ENCODE measurements at regions not wholly inside any gene's neighbourhood (a gene's known extent, or its start where the extent isn't known, plus 50 kb on each side); places are given as distances from the start of the nearest gene placed in this dataset.

GRCh38 chr3:106013971-106014370 is 145.2 kb upstream of the CBLB start:
- no peaks in the 10 kb centered on the region for H3K36me3 ChIP-seq
- no peaks in the 10 kb centered on the region for H4K20me1 ChIP-seq
- H3K27ac ChIP-seq, result no peak overlapping the region
- no peaks in the 10 kb centered on the region for H3K9me3 ChIP-seq
- no peak overlapping the region for H3K4me2 ChIP-seq
- no peaks in the 10 kb centered on the region for H3K4me1 ChIP-seq
- H3K9ac ChIP-seq, result no peak overlapping the region
- no peak for TF ChIP-seq Cebpa-rat (IDR thresholded peaks at IDR 0.05)
- H3K27me3 ChIP-seq, result no peaks in the 10 kb centered on the region
- H3K4me3 ChIP-seq, result no peak overlapping the region

DNA sequence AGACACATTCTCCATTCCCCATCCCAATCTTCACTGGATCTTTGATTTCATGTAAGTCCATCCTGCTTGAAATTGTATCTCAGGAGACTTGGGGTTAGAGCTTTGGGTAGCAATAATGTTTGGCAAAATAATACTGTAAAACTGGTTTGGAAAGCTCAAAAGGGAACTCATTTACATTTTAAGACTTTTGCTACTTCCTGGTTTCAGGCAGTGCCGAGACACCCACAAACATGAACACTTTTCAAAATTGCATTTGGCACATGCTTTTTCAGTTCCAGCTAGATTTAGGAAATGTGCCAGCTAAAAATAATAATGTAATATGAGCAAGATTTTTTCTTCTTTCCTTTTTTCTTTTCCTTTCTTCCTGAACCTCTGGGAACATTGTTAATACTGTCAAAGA is 145.7 kb upstream of the CBLB start:
- Histone ChIP-seq H3K9me3 (no peaks in the 10 kb centered on the region), H3K4me2 (no peak overlapping the region), H3K9ac (no peak overlapping the region), H4K20me1 (no peaks in the 10 kb centered on the region), H3K36me3 (no peaks in the 10 kb centered on the region), H3K4me3 (no peak overlapping the region), H3K4me1 (no peaks in the 10 kb centered on the region), H3K27me3 (no peaks in the 10 kb centered on the region), H3K27ac (no peak overlapping the region)
- no peak for TF ChIP-seq Cebpa-rat (IDR thresholded peaks at IDR 0.05)

- Histone ChIP-seq H3K4me3 (no peak overlapping the region), H3K36me3 (no peaks in the 10 kb centered on the region), H3K4me1 (no peaks in the 10 kb centered on the region), H3K9ac (no peak overlapping the region), H3K4me2 (no peak overlapping the region), H3K27me3 (no peaks in the 10 kb centered on the region), H4K20me1 (no peaks in the 10 kb centered on the region), H3K9me3 (no peaks in the 10 kb centered on the region), H3K27ac (no peak overlapping the region)
- TF ChIP-seq Cebpa-rat (IDR thresholded peaks at IDR 0.05), result no peak
Observed at GRCh38 chr3:106014971-106015370, 146.2 kb upstream of the CBLB start.

DNA sequence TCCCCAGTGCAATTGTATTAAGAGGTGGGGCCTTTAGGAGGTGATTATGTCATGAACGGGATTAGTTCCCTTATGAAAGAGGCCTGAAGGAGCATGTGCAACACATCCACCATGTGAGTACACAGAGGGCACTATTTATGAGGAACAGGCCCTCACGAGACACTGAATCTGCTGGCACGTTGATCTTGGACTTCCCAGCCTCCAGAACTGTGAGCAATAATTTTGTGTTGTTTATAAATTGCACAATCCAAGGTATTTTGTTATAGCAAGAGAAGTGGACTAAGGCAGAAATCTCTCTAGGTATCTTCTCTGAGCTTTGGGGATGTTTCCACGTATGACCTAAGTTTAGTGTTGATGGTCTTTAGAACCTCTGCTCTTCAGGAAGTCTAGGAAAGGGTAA is 149.3 kb upstream of the CBLB start:
- no peak overlapping the region for H3K27ac ChIP-seq
- no peaks in the 10 kb centered on the region for H3K9me3 ChIP-seq
- H3K4me3 ChIP-seq, result no peak overlapping the region
- TF ChIP-seq Cebpa-rat (IDR thresholded peaks at IDR 0.05), result peak; percentile 92
- H3K36me3 ChIP-seq, result no peaks in the 10 kb centered on the region
- no peak overlapping the region for H3K4me2 ChIP-seq
- H3K27me3 ChIP-seq, result no peaks in the 10 kb centered on the region
- H3K4me1 ChIP-seq, result no peaks in the 10 kb centered on the region
- H4K20me1 ChIP-seq, result no peaks in the 10 kb centered on the region
- H3K9ac ChIP-seq, result no peak overlapping the region

DNA sequence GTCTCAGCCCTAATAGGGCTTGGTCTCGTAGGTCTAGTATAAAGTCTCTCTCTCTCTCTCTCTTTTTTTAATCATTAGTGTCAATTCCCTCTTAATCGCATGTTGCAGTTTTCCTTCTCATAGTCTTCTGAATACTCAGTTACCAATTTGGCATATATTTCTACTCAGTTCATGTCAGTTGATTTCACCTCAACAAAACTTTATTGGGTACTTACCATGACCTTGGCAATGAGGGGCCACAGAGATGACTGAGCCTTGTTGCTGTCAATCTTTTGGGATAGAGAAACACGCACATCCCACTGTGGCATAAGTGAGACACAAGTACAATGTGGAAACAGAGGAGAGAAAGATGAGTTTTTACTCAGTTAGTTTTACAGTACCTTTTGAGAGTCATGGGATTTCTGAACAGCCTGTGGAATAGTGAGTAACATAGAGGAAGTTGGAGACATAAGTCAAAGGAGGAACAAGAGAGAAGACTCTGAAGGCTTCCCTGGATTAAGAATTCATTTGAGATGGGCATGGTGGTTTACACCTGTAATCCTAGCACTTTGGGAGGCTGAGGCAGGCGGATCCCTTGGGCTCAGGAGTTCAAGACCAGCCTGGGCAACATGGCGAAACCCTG is 150.2 kb upstream of the CBLB start:
- Histone ChIP-seq H3K27ac (no peak overlapping the region), H3K9me3 (no peaks in the 10 kb centered on the region), H3K27me3 (no peaks in the 10 kb centered on the region), H3K9ac (no peak overlapping the region), H3K4me3 (no peak overlapping the region), H3K4me2 (no peak overlapping the region), H4K20me1 (no peaks in the 10 kb centered on the region), H3K4me1 (no peaks in the 10 kb centered on the region), H3K36me3 (no peaks in the 10 kb centered on the region)
- no peak for TF ChIP-seq Cebpa-rat (IDR thresholded peaks at IDR 0.05)

- TF ChIP-seq Cebpa-rat (IDR thresholded peaks at IDR 0.05), result no peak
- no peak overlapping the region for H3K4me3 ChIP-seq
- H3K4me1 ChIP-seq, result no peaks in the 10 kb centered on the region
- no peak overlapping the region for H3K27ac ChIP-seq
- H3K9me3 ChIP-seq, result no peaks in the 10 kb centered on the region
- H3K27me3 ChIP-seq, result no peaks in the 10 kb centered on the region
- no peak overlapping the region for H3K4me2 ChIP-seq
- no peaks in the 10 kb centered on the region for H4K20me1 ChIP-seq
- H3K9ac ChIP-seq, result no peak overlapping the region
- no peaks in the 10 kb centered on the region for H3K36me3 ChIP-seq
Observed at GRCh38 chr3:106022913-106023312, 154.1 kb upstream of the CBLB start.

GRCh38 chr3:106025151-106025722 is 156.4 kb upstream of the CBLB start:
- H3K9me3 ChIP-seq, result no peaks in the 10 kb centered on the region
- H3K4me2 ChIP-seq, result no peak overlapping the region
- no peak overlapping the region for H3K9ac ChIP-seq
- H3K27me3 ChIP-seq, result no peaks in the 10 kb centered on the region
- no peaks in the 10 kb centered on the region for H4K20me1 ChIP-seq
- no peak overlapping the region for H3K4me3 ChIP-seq
- H3K27ac ChIP-seq, result no peak overlapping the region
- no peaks in the 10 kb centered on the region for H3K36me3 ChIP-seq
- TF ChIP-seq Cebpa-rat (IDR thresholded peaks at IDR 0.05), result no peak
- no peaks in the 10 kb centered on the region for H3K4me1 ChIP-seq

DNA sequence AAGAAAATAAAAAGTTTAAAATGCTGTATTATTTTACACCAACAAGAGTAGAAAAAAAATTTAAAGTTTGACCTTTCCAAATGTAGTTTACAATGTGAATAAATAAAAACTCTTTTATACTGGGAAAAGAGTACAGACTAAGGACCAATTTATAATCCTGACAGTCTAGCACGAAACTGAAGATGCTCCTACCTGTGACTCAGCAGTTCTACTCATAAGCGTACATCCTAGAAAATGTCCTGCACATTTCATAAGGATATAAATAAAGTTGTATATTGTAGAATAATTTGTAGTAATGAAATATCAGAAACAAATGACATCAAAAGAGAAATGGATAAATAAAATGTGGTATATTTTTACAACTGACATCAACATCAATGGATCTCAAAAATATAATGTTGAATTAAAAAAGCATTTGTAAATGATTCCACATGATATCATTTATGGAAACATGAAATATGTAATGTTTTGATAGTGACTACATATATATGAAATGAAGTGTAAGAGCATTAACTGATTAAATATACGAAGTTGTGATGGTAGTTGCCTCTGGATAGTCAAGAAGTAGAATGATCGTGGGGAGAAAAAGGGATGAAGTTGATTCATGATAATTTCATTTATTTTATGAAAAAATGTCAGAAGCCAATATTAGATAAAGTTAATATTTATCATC is 161.3 kb upstream of the CBLB start:
- Histone ChIP-seq H3K27ac (no peak overlapping the region), H3K36me3 (no peaks in the 10 kb centered on the region)

GRCh38 chr3:106030627-106030963 is 161.8 kb upstream of the CBLB start:
- no peak overlapping the region for H3K4me3 ChIP-seq
- no peak for TF ChIP-seq Cebpa-rat (IDR thresholded peaks at IDR 0.05)
- H3K36me3 ChIP-seq, result no peaks in the 10 kb centered on the region
- no peaks in the 10 kb centered on the region for H4K20me1 ChIP-seq
- no peaks in the 10 kb centered on the region for H3K27me3 ChIP-seq
- H3K4me2 ChIP-seq, result no peak overlapping the region
- no peaks in the 10 kb centered on the region for H3K4me1 ChIP-seq
- H3K27ac ChIP-seq, result no peak overlapping the region
- no peak overlapping the region for H3K9ac ChIP-seq
- no peaks in the 10 kb centered on the region for H3K9me3 ChIP-seq

More for the DNA sequence above, 161.3 kb upstream of the CBLB start:
- no peak overlapping the region for H3K9ac ChIP-seq
- H3K27me3 ChIP-seq, result no peaks in the 10 kb centered on the region
- TF ChIP-seq Cebpa-rat (IDR thresholded peaks at IDR 0.05), result no peak
- no peak overlapping the region for H3K4me2 ChIP-seq
- H4K20me1 ChIP-seq, result no peaks in the 10 kb centered on the region
- no peak overlapping the region for H3K4me3 ChIP-seq
- H3K4me1 ChIP-seq, result no peaks in the 10 kb centered on the region
- H3K9me3 ChIP-seq, result no peaks in the 10 kb centered on the region

DNA sequence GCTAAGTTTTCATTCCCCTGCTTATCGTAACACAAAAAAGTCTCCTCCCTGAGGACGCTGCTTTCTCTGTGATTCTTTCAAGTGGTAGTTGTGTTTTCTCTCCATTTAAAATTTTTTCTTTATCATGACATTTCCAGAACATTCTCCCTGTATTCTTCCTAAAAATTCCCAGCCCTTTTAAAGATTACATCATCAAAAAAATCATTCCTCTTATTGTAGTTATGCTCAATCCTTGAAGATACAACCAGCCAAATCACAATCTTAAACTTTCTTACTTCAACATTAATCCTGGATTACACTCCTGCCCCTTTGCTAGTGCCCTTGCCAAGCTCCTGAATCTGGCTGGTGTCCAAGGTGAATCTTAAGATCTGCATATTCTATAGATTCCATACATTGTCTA is 163.7 kb upstream of the CBLB start:
- Histone ChIP-seq H3K4me1 (no peaks in the 10 kb centered on the region), H3K4me2 (no peak overlapping the region)

More for the DNA sequence above, 163.7 kb upstream of the CBLB start:
- no peak overlapping the region for H3K4me3 ChIP-seq
- H3K9ac ChIP-seq, result no peak overlapping the region
- no peaks in the 10 kb centered on the region for H3K36me3 ChIP-seq
- TF ChIP-seq Cebpa-rat (IDR thresholded peaks at IDR 0.05), result no peak
- no peaks in the 10 kb centered on the region for H3K9me3 ChIP-seq
- no peaks in the 10 kb centered on the region for H3K27me3 ChIP-seq
- no peak overlapping the region for H3K27ac ChIP-seq
- no peaks in the 10 kb centered on the region for H4K20me1 ChIP-seq

All from BLaER1 (cell line).